Vagina (tissue), 2 donors: ENCODE measurements at regions not wholly inside any gene's neighbourhood (a gene's known extent, or its start where the extent isn't known, plus 50 kb on each side); places are given as distances from the start of the nearest gene placed in this dataset.

Experiments used
- DNase-seq, 2 donors: peaks; one replicate each; pipeline ENCODE4 v3.0.0-alpha.2; 2017; ENCODE audit errors: extremely low spot score in 2 of 2
- H3K27ac ChIP-seq: fragments of 200-600 bp; sonication (generic); one replicate; pipeline ENCODE4 v1.5.1; 2019
- H3K27me3 ChIP-seq: fragments of 200-600 bp; sonication (generic); one replicate; pipeline ENCODE4 v1.5.1; 2019
- H3K36me3 ChIP-seq, 2 donors: fragments of 200-600 bp; sonication (generic); one replicate each; pipeline ENCODE4 v1.5.1; 2017 to 2019
- H3K4me1 ChIP-seq: fragments of 200-600 bp; sonication (generic); one replicate; pipeline ENCODE4 v1.5.1; 2019
- H3K4me3 ChIP-seq, 2 donors: fragments of 200-600 bp; sonication (generic); 1 replicate in 1 of 2; 2 replicates in 1 of 2; pipeline ENCODE4 v1.5.1; 2016 to 2019
- H3K9me3 ChIP-seq: fragments of 200-600 bp; sonication (generic); one replicate; pipeline ENCODE4 v1.5.1; 2019
- CTCF ChIP-seq, 3 experiments: fragments of 450-650 bp in 2 of 3; fragments of 200-600 bp in 1 of 3; sonication (generic) in 1 of 3; IDR thresholded peaks; one replicate each; pipeline ENCODE4 v1.5.1; 2017 to 2019; ENCODE audit warnings: antibody characterized with exemption in 3 of 3, mild to moderate bottlenecking in 2 of 3, moderate library complexity in 2 of 3
- POLR2A ChIP-seq, 2 donors: fragments of 450-650 bp; IDR thresholded peaks; one replicate each; pipeline ENCODE4 v1.6.1; 2017; ENCODE audit warnings: antibody characterized with exemption in 2 of 2, mild to moderate bottlenecking in 2 of 2, moderate library complexity in 2 of 2
- POLR2AphosphoS5 ChIP-seq, 2 donors: sonication (generic); formaldehyde crosslinking; IDR thresholded peaks; one replicate each; pipeline ENCODE4 v1.9.0; 2017; ENCODE audit warnings: antibody characterized with exemption in 2 of 2, mild to moderate bottlenecking in 2 of 2, low read depth in 1 of 2; ENCODE audit not compliant: insufficient read depth in 1 of 2
- intact Hi-C: fragments of 100-400 bp; cut with DNase I; formaldehyde crosslinking; loops from one replicate; pipeline ENCODE4 v1.15.1; 2023

GRCh38 chr12:78386871-78387270 is 477.7 kb upstream of the SYT1 start:
- H3K27me3 ChIP-seq, result no peaks in the 10 kb centered on the region
- H3K9me3 ChIP-seq, result no peaks in the 10 kb centered on the region
- DNase-seq, result no peak
- H3K4me3 ChIP-seq, result no peak overlapping the region
- no peaks in the 10 kb centered on the region for H3K36me3 ChIP-seq
- TF ChIP-seq CTCF (IDR thresholded peaks at IDR 0.05) (no peak), POLR2AphosphoS5 (IDR thresholded peaks at IDR 0.05; ENCODE audit: insufficient read depth in 1 of 2, low read depth in 1 of 2) (no peak), POLR2A (IDR thresholded peaks at IDR 0.05) (no peak)
- intact Hi-C loops, result no loop called here
- H3K27ac ChIP-seq, result no peak overlapping the region
- H3K4me1 ChIP-seq, result no peaks in the 10 kb centered on the region

- Histone ChIP-seq H3K9me3 (no peaks in the 10 kb centered on the region), H3K36me3 (no peaks in the 10 kb centered on the region), H3K4me3 (no peak overlapping the region), H3K27me3 (no peaks in the 10 kb centered on the region), H3K4me1 (no peaks in the 10 kb centered on the region), H3K27ac (no peak overlapping the region)
- intact Hi-C loops, result no loop called here
- DNase-seq, result no peak
- TF ChIP-seq POLR2A (IDR thresholded peaks at IDR 0.05), result no peak
- no peak for TF ChIP-seq CTCF (IDR thresholded peaks at IDR 0.05)
- no peak for TF ChIP-seq POLR2AphosphoS5 (IDR thresholded peaks at IDR 0.05; ENCODE audit: insufficient read depth in 1 of 2, low read depth in 1 of 2)
Measured at GRCh38 chr12:78387721-78388120, 476.9 kb upstream of the SYT1 start.

- no peak for TF ChIP-seq POLR2AphosphoS5 (IDR thresholded peaks at IDR 0.05; ENCODE audit: insufficient read depth in 1 of 2, low read depth in 1 of 2)
- TF ChIP-seq POLR2A (IDR thresholded peaks at IDR 0.05), result no peak
- H3K36me3 ChIP-seq, result no peaks in the 10 kb centered on the region
- H3K9me3 ChIP-seq, result no peaks in the 10 kb centered on the region
- H3K27ac ChIP-seq, result no peak overlapping the region
- DNase-seq, result no peak
- H3K4me3 ChIP-seq, result no peak overlapping the region
- intact Hi-C loops, result no loop called here
- H3K27me3 ChIP-seq, result no peaks in the 10 kb centered on the region
- no peaks in the 10 kb centered on the region for H3K4me1 ChIP-seq
Measured at GRCh38 chr12:78388461-78388860, 476.1 kb upstream of the SYT1 start.

- intact Hi-C loops, result no loop called here
- no peak for DNase-seq
Measured at GRCh38 chr12:78390920-78391319, 473.7 kb upstream of the SYT1 start.

GRCh38 chr12:78392918-78393317 is 471.7 kb upstream of the SYT1 start:
- no peaks in the 10 kb centered on the region for H3K27me3 ChIP-seq
- H3K27ac ChIP-seq, result no peak overlapping the region
- H3K4me3 ChIP-seq, result no peak overlapping the region
- no peak for DNase-seq
- no peaks in the 10 kb centered on the region for H3K36me3 ChIP-seq
- TF ChIP-seq POLR2A (IDR thresholded peaks at IDR 0.05) (no peak), CTCF (IDR thresholded peaks at IDR 0.05) (peak in 1 of 3 experiments; percentile 7)
- intact Hi-C loops, result no loop called here
- no peaks in the 10 kb centered on the region for H3K9me3 ChIP-seq
- H3K4me1 ChIP-seq, result no peaks in the 10 kb centered on the region

More at GRCh38 chr12:78390920-78391319, 473.7 kb upstream of the SYT1 start:
- Histone ChIP-seq H3K36me3 (no peaks in the 10 kb centered on the region), H3K4me1 (no peaks in the 10 kb centered on the region), H3K27me3 (no peaks in the 10 kb centered on the region), H3K4me3 (no peak overlapping the region), H3K27ac (no peak overlapping the region), H3K9me3 (no peaks in the 10 kb centered on the region)
- TF ChIP-seq CTCF (IDR thresholded peaks at IDR 0.05) (no peak), POLR2AphosphoS5 (IDR thresholded peaks at IDR 0.05; ENCODE audit: insufficient read depth in 1 of 2, low read depth in 1 of 2) (no peak), POLR2A (IDR thresholded peaks at IDR 0.05) (no peak)

GRCh38 chr12:78395961-78396360 is 468.6 kb upstream of the SYT1 start:
- no peaks in the 10 kb centered on the region for H3K36me3 ChIP-seq
- H3K9me3 ChIP-seq, result no peaks in the 10 kb centered on the region
- H3K27ac ChIP-seq, result no peak overlapping the region
- no peak for DNase-seq
- intact Hi-C loops, result no loop called here
- TF ChIP-seq CTCF (IDR thresholded peaks at IDR 0.05) (no peak), POLR2AphosphoS5 (IDR thresholded peaks at IDR 0.05; ENCODE audit: insufficient read depth in 1 of 2, low read depth in 1 of 2) (no peak), POLR2A (IDR thresholded peaks at IDR 0.05) (no peak)
- no peaks in the 10 kb centered on the region for H3K4me1 ChIP-seq
- no peaks in the 10 kb centered on the region for H3K27me3 ChIP-seq
- H3K4me3 ChIP-seq, result no peak overlapping the region
